ENCODE measurements at regions not wholly inside any gene's neighbourhood (a gene's known extent, or its start where the extent isn't known, plus 50 kb on each side); places are given as distances from the start of the nearest gene placed in this dataset.

DNA sequence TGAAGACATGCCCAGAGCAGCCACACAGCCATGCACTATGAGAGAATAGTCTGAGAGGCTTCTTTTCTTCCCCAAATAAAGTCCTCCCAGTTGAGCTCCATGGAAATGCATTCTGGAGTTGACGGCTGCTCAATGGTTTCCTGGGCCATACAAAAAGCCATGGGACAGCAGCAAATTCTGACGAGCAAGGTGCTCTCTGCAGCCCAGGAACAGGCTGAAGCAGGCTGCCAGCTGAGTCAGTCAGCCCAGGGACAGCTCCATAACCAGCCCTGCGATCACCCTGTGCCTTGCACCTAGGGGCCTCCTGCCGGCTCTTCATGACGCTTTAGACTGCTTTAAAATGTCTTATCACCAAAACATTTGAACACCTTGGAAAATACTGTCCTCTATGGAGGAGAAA is 256.3 kb upstream of the CHRNA7 start:
- Histone ChIP-seq H3K27ac (no peak overlapping the region), H3K9me3 (no peaks in the 10 kb centered on the region), H3K4me3 (no peak overlapping the region), H3K4me1 (no peaks in the 10 kb centered on the region), H3K4me2 (no peak overlapping the region)
- ChIA-PET CTCF (interaction anchor here (0.9 to 2.1 kb wide), 3 partner anchors 12 to 16 kb away, joined by 3 to 7 read pairs (median 3); no protein-coding TSS in a partner anchor), POLR2A (no interaction called here)
- FAIRE-seq (no peak), DNase-seq (ENCODE audit: low read depth in 1 of 2, low spot score in 1 of 2) (no peak), ATAC-seq (no peak)
- WGBS (ENCODE audit: missing lambda C conversion rate) = 49% methylated on average over 5 of the region's 5 CpGs
- TF ChIP-seq NFE2L2 (conservative IDR thresholded peaks at IDR 0.05; ENCODE audit: low read length) = no peak
- TF ChIP-seq CBX8 (IDR thresholded peaks at IDR 0.05) = no peak
- TF ChIP-seq FOXS1 (CRISPR knock-in tag; IDR thresholded peaks at IDR 0.05) = no peak
- TF ChIP-seq ESRRA (IDR thresholded peaks at IDR 0.05; ENCODE audit: borderline replicate concordance, low read length) = no peak
- TF ChIP-seq, protein P1, sequence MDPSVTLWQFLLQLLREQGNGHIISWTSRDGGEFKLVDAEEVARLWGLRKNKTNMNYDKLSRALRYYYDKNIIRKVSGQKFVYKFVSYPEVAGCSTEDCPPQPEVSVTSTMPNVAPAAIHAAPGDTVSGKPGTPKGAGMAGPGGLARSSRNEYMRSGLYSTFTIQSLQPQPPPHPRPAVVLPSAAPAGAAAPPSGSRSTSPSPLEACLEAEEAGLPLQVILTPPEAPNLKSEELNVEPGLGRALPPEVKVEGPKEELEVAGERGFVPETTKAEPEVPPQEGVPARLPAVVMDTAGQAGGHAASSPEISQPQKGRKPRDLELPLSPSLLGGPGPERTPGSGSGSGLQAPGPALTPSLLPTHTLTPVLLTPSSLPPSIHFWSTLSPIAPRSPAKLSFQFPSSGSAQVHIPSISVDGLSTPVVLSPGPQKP (IDR thresholded peaks at IDR 0.05; ENCODE audit: low read depth, low read length) = no peak
- TF ChIP-seq CBX2 (IDR thresholded peaks at IDR 0.05; ENCODE audit: borderline replicate concordance, low read depth) = no peak

DNA sequence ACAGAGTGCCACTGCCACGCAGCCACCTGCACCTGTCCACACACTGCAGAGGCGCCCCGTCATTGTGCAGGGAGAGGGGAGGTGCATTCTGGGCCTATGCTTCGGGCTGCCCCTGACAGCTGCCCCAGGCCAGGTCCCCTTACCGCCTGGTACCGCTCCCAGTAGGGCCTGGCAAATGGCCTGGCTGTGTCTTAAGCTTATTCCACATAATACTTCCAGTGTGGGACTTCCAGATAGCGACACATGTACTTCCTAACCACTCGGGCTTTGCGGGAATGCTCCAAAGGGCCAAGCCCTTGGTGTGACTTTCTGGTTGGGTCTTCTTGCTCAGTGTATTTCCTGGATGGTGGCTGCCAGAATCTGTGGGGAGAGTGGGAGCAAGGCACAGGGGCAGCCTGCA is 254.3 kb upstream of the CHRNA7 start:
- no peak overlapping the region for H3K4me2 ChIP-seq
- ChIA-PET POLR2A (no interaction called here), CTCF (interaction anchor here (1.1 to 2.1 kb wide), 4 partner anchors 10 to 12 kb away, joined by 3 to 7 read pairs (median 4); no protein-coding TSS in a partner anchor)
- no peaks in the 10 kb centered on the region for H3K9me3 ChIP-seq
- WGBS (ENCODE audit: missing lambda C conversion rate) = 40% methylated on average over 9 of the region's 9 CpGs
- ATAC-seq = no peak
- no peak for FAIRE-seq
- no peak overlapping the region for H3K4me3 ChIP-seq
- H3K4me1 ChIP-seq = no peaks in the 10 kb centered on the region
- TF ChIP-seq POLR2AphosphoS2 (conservative IDR thresholded peaks at IDR 0.05; ENCODE audit: low read length) = no peak
- no peak for TF ChIP-seq CBX8 (IDR thresholded peaks at IDR 0.05)
- TF ChIP-seq, protein P2, sequence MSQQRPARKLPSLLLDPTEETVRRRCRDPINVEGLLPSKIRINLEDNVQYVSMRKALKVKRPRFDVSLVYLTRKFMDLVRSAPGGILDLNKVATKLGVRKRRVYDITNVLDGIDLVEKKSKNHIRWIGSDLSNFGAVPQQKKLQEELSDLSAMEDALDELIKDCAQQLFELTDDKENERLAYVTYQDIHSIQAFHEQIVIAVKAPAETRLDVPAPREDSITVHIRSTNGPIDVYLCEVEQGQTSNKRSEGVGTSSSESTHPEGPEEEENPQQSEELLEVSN (IDR thresholded peaks at IDR 0.05; ENCODE audit: borderline replicate concordance, low read depth) = no peak
- no peak for TF ChIP-seq SMC3 (IDR thresholded peaks at IDR 0.05)
- no peak for TF ChIP-seq RCOR1 (IDR thresholded peaks at IDR 0.05; ENCODE audit: low read depth, low read length)
- no peak for TF ChIP-seq GATA3 (IDR thresholded peaks at IDR 0.05; ENCODE audit: borderline replicate concordance)
- TF ChIP-seq, protein P3, sequence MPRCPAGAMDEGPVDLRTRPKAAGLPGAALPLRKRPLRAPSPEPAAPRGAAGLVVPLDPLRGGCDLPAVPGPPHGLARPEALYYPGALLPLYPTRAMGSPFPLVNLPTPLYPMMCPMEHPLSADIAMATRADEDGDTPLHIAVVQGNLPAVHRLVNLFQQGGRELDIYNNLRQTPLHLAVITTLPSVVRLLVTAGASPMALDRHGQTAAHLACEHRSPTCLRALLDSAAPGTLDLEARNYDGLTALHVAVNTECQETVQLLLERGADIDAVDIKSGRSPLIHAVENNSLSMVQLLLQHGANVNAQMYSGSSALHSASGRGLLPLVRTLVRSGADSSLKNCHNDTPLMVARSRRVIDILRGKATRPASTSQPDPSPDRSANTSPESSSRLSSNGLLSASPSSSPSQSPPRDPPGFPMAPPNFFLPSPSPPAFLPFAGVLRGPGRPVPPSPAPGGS (IDR thresholded peaks at IDR 0.05) = no peak
- TF ChIP-seq CHD4 (IDR thresholded peaks at IDR 0.05; ENCODE audit: borderline replicate concordance) = no peak
- TF ChIP-seq RAD21 (conservative IDR thresholded peaks at IDR 0.05 in 1 of 2, IDR thresholded peaks at IDR 0.05 in 1 of 2) = no peak
- TF ChIP-seq, protein P4, sequence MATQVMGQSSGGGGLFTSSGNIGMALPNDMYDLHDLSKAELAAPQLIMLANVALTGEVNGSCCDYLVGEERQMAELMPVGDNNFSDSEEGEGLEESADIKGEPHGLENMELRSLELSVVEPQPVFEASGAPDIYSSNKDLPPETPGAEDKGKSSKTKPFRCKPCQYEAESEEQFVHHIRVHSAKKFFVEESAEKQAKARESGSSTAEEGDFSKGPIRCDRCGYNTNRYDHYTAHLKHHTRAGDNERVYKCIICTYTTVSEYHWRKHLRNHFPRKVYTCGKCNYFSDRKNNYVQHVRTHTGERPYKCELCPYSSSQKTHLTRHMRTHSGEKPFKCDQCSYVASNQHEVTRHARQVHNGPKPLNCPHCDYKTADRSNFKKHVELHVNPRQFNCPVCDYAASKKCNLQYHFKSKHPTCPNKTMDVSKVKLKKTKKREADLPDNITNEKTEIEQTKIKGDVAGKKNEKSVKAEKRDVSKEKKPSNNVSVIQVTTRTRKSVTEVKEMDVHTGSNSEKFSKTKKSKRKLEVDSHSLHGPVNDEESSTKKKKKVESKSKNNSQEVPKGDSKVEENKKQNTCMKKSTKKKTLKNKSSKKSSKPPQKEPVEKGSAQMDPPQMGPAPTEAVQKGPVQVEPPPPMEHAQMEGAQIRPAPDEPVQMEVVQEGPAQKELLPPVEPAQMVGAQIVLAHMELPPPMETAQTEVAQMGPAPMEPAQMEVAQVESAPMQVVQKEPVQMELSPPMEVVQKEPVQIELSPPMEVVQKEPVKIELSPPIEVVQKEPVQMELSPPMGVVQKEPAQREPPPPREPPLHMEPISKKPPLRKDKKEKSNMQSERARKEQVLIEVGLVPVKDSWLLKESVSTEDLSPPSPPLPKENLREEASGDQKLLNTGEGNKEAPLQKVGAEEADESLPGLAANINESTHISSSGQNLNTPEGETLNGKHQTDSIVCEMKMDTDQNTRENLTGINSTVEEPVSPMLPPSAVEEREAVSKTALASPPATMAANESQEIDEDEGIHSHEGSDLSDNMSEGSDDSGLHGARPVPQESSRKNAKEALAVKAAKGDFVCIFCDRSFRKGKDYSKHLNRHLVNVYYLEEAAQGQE (IDR thresholded peaks at IDR 0.05) = no peak
- no peak for TF ChIP-seq ZSCAN20 (CRISPR knock-in tag; IDR thresholded peaks at IDR 0.05)
- no peak overlapping the region for H3K27ac ChIP-seq
- no peak for DNase-seq (ENCODE audit: low read depth in 1 of 2, low spot score in 1 of 2)

DNA sequence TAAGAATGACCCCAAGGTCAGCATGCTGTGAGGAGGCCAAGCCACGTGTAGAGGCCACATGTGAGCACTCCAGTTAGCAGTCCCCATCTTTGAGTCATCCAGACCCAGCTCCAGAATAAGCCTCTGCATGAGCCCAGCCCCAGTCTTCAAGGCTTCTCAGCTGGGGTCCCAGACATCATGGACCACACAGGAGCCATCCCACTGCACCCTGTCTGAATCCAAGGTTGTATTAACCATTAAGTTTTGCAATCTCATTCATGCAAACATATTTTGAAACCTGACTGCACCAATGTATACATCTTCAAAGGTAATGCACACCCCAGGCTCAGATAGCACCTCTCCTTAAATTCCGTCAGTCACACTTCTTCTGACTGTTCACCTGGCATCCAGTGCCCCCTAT is 249.1 kb upstream of the CHRNA7 start:
- no peak for FAIRE-seq
- Histone ChIP-seq H3K27ac (no peak overlapping the region), H3K4me2 (no peak overlapping the region), H3K4me3 (no peak overlapping the region), H3K9me3 (no peaks in the 10 kb centered on the region), H3K4me1 (no peaks in the 10 kb centered on the region)
- CTCF ChIA-PET = no interaction called here
- TF ChIP-seq, protein P2 (IDR thresholded peaks at IDR 0.05; ENCODE audit: borderline replicate concordance, low read depth) = no peak
- TF ChIP-seq RCOR1 (IDR thresholded peaks at IDR 0.05; ENCODE audit: low read depth, low read length) = no peak
- TF ChIP-seq EHF (CRISPR knock-in tag; IDR thresholded peaks at IDR 0.05) = no peak
- TF ChIP-seq EHMT2 (IDR thresholded peaks at IDR 0.05; ENCODE audit: low read depth) = no peak
- TF ChIP-seq RAD21 (conservative IDR thresholded peaks at IDR 0.05 in 1 of 2, IDR thresholded peaks at IDR 0.05 in 1 of 2) = 0 out of 5 replicates have a peak, but pooled peaks of 1 of the 2 experiments have one; percentile 12
- TF ChIP-seq POLR2A (IDR thresholded peaks at IDR 0.05; ENCODE audit: low read length) = no peak
- DNase-seq (ENCODE audit: low read depth in 1 of 2, low spot score in 1 of 2) = no peak
- no peak for ATAC-seq
- POLR2A ChIA-PET = no interaction called here
- 33% methylated on average over 2 of the region's 2 CpGs for WGBS (ENCODE audit: missing lambda C conversion rate)

Data from A549 (cell line).